ENCODE measurements at regions not wholly inside any gene's neighbourhood (a gene's known extent, or its start where the extent isn't known, plus 50 kb on each side); places are given as distances from the start of the nearest gene placed in this dataset.
A peak's percentile ranks its signal among the peaks of the same experiment; 100 is the strongest.

DNA sequence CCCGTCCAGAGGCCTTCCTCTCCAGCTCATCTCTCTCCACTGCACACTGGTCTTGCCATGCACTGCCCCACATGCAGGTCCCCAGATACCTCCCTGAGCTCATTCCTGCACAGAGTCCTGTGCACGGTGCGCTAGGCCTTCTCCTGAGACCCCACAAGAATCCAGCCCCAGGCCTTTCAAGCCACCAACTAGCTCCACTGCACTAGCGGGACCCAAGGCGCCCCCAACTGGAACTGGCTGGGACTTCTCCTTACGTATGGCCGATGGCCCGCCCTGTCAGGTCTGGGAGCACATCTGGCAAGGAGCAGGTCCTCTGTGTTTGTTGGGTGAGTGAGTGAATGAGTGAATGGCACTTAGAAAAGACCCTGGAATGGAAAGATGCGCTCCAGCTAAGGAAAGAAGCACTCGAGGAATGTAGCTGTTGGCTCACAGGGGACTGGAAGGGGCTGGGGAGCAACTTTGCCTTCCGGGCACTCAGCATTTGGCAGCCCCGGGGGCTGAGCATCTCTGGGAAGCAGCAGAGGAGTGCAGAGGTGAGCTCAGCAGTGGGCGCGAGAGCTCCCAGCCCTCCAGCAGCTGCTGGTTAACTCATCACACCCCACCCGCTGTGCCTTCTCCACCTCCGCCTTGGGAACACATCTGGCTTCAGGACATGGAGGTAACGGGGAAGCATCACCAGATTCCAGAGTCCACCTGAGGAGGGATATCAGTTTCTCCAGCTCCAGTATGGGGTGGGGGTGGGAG lies 223.1 kb downstream of the GLI2 start:
- Histone ChIP-seq H3K4me2 (ENCODE audit: insufficient read depth, low read length) (no peak overlapping the region), H3K9me1 (replicated peaks; ENCODE audit: control insufficient read depth, extremely low read depth, insufficient read depth, low read length) (no peaks in the 10 kb centered on the region), H3K79me2 (ENCODE audit: control insufficient read depth, insufficient read depth, low read length) (no peaks in the 10 kb centered on the region), H3K9me3 (replicated peaks; ENCODE audit: control insufficient read depth, insufficient read depth, low read length) (no peaks in the 10 kb centered on the region), H3K9ac (replicated peaks; ENCODE audit: extremely low read depth, insufficient read depth, low read length) (no peak overlapping the region), H4K20me1 (replicated peaks; ENCODE audit: control insufficient read depth, extremely low read depth, insufficient read depth, low read length) (no peaks in the 10 kb centered on the region), H2AFZ (ENCODE audit: low read depth, low read length) (no peak overlapping the region), H3K27me3 (ENCODE audit: control insufficient read depth in 2 of 2, insufficient read depth in 2 of 2, low read length in 2 of 2) (no peaks in the 10 kb centered on the region), H3K27ac (ENCODE audit: insufficient read depth, low read depth, low read length) (no peak overlapping the region), H3K4me1 (ENCODE audit: control insufficient read depth, extremely low read depth, insufficient read depth, low read length) (no peaks in the 10 kb centered on the region), H3K36me3 (ENCODE audit: control insufficient read depth in 2 of 2, extremely low read depth in 1 of 2, insufficient read depth in 2 of 2, low read length in 2 of 2) (no peaks in the 10 kb centered on the region), H3K4me3 (replicated peaks in 1 of 3; ENCODE audit: insufficient read depth in 1 of 3, low read depth in 1 of 3, low read length in 3 of 3) (no peak overlapping the region)
- dilution Hi-C loops (cut with MboI; ENCODE audit: extremely low pct_ligation_motif_present, low sequenced_read_pairs) (no loop called here), intact Hi-C loops (cut with micrococcal nuclease) (loop anchor here (5.0 kb wide), 1 partner anchor 114 kb away; no protein-coding TSS in a partner anchor)
- peak in 1 of 2 donors; percentile 25 for TF ChIP-seq CTCF (IDR thresholded peaks at IDR 0.05; ENCODE audit: extremely low read depth in 1 of 2, insufficient read depth in 1 of 2, low read depth in 1 of 2, low read length in 2 of 2)
- TF ChIP-seq JUN (IDR thresholded peaks at IDR 0.05; ENCODE audit: borderline replicate concordance, insufficient read depth, insufficient read length, low read depth), result no peak
- no peak for DNase-seq (ENCODE audit: low read depth, low spot score)
- ChIA-PET CTCF (interaction anchor here (0.8 to 1.4 kb wide), 2 partner anchors 262 to 263 kb away, joined by 4 to 5 read pairs; no protein-coding TSS in a partner anchor), POLR2A (interaction anchor here (0.5 kb wide), 1 partner anchor 109 kb away, joined by 3 read pairs; no protein-coding TSS in a partner anchor)
- no peak for FAIRE-seq
- no TSS peak for BruUV-seq (replicated peaks)

GRCh38 chr2:120959426-120959825 lies 223.8 kb downstream of the GLI2 start:
- Histone ChIP-seq H2AFZ (ENCODE audit: low read depth, low read length) (no peak overlapping the region), H3K9me3 (replicated peaks; ENCODE audit: control insufficient read depth, insufficient read depth, low read length) (no peaks in the 10 kb centered on the region), H3K4me3 (replicated peaks in 1 of 3; ENCODE audit: insufficient read depth in 1 of 3, low read depth in 1 of 3, low read length in 3 of 3) (no peak overlapping the region), H3K79me2 (ENCODE audit: control insufficient read depth, insufficient read depth, low read length) (no peaks in the 10 kb centered on the region), H3K4me1 (ENCODE audit: control insufficient read depth, extremely low read depth, insufficient read depth, low read length) (no peaks in the 10 kb centered on the region), H3K36me3 (ENCODE audit: control insufficient read depth in 2 of 2, extremely low read depth in 1 of 2, insufficient read depth in 2 of 2, low read length in 2 of 2) (no peaks in the 10 kb centered on the region), H3K4me2 (ENCODE audit: insufficient read depth, low read length) (no peak overlapping the region), H4K20me1 (replicated peaks; ENCODE audit: control insufficient read depth, extremely low read depth, insufficient read depth, low read length) (no peaks in the 10 kb centered on the region), H3K27me3 (ENCODE audit: control insufficient read depth in 2 of 2, insufficient read depth in 2 of 2, low read length in 2 of 2) (no peaks in the 10 kb centered on the region), H3K9me1 (replicated peaks; ENCODE audit: control insufficient read depth, extremely low read depth, insufficient read depth, low read length) (no peaks in the 10 kb centered on the region), H3K9ac (replicated peaks; ENCODE audit: extremely low read depth, insufficient read depth, low read length) (no peak overlapping the region), H3K27ac (ENCODE audit: insufficient read depth, low read depth, low read length) (no peak overlapping the region)
- ChIA-PET POLR2A (interaction anchor here (0.5 kb wide), 1 partner anchor 108 kb away, joined by 3 read pairs; no protein-coding TSS in a partner anchor), CTCF (interaction anchor here (1.0 to 1.4 kb wide), 2 partner anchors 112 to 263 kb away, joined by 3 to 5 read pairs; no protein-coding TSS in a partner anchor)
- dilution Hi-C loops (cut with MboI; ENCODE audit: extremely low pct_ligation_motif_present, low sequenced_read_pairs), result no loop called here
- DNase-seq (ENCODE audit: low read depth, low spot score) (no peak), FAIRE-seq (no peak)
- intact Hi-C loops (cut with micrococcal nuclease), result loop anchor here (5.0 kb wide), 1 partner anchor 113 kb away; no protein-coding TSS in a partner anchor
- no TSS peak for BruUV-seq (replicated peaks)
- TF ChIP-seq GATA2 (IDR thresholded peaks at IDR 0.05; ENCODE audit: insufficient read depth, insufficient read length, low read depth, low read length) (no peak), EZH2 (IDR thresholded peaks at IDR 0.05; ENCODE audit: borderline replicate concordance, low read depth, low read length, severe bottlenecking) (no peak), MYC (IDR thresholded peaks at IDR 0.05; ENCODE audit: low read depth, low read length) (no peak), POLR2AphosphoS5 (IDR thresholded peaks at IDR 0.05; ENCODE audit: insufficient read depth, low read depth, low read length) (no peak), POLR2A (IDR thresholded peaks at IDR 0.05; ENCODE audit: low read depth, low read length) (no peak)
- TF ChIP-seq, protein P1, sequence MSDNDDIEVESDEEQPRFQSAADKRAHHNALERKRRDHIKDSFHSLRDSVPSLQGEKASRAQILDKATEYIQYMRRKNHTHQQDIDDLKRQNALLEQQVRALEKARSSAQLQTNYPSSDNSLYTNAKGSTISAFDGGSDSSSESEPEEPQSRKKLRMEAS (IDR thresholded peaks at IDR 0.05; ENCODE audit: insufficient read depth, insufficient read length), result no peak
